Femur (tissue), 1 donor: ENCODE measurements at regions not wholly inside any gene's neighbourhood (a gene's known extent, or its start where the extent isn't known, plus 50 kb on each side); places are given as distances from the start of the nearest gene placed in this dataset.

Experiments
- DNase-seq: peaks from one replicate; pipeline ENCODE4 v3.0.0-alpha.2; 2017

- no peak for DNase-seq
Measured at GRCh38 chr21:25115021-25115420, 492.3 kb downstream of the MRPL39 start.

DNA sequence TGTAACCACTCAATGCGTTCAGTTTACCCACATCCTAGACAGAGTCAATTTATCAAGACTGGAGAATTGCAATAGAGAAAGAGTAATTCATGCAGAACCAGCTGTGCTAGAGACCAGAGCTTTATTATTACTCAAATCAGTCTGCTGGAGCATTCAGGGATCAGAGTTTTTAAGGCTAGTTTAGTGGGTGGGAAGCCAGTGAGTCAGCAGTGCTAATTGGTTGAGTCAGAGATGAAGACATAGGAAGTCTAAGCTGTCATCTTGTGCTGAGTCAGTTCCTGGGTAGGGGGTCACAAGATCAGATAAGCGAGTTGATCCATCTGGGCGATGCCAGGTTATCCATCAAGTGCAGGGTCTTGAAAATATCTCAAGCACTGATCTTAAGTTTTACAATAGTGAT, 499.6 kb downstream of the MRPL39 start:
- no peak for DNase-seq

DNA sequence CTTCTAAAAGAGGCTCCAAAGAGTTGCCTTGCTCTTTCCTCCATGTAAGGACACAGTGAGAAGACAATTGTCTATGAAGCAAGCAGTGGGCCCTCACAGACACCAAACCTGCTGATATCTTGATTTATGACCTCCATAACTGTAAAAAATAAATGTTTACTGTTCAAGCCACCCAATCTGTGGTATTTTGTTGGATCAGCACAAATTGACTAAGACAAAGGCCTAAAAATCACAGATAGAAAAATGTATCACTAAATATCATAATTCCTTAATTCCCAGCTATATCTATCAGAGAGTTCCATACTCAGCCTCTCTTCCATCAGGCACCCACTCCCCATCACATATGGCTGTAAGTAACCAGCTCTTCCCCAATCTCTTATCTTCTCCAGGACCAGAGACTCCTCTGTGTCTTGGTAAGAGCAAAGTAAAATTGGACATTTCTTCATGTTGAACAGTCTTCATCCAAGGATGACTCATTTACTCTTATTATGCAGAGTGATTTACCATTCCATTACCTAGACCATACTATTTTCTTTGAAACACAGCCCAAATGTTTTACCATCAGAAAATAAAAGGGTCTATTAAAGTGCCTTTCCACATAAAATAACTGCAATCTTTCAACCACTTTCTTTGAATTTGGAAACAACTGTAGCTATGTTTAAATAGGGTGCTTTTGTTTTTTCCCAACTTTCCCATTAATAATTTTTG, 503.6 kb downstream of the MRPL39 start:
- no peak for DNase-seq

DNA sequence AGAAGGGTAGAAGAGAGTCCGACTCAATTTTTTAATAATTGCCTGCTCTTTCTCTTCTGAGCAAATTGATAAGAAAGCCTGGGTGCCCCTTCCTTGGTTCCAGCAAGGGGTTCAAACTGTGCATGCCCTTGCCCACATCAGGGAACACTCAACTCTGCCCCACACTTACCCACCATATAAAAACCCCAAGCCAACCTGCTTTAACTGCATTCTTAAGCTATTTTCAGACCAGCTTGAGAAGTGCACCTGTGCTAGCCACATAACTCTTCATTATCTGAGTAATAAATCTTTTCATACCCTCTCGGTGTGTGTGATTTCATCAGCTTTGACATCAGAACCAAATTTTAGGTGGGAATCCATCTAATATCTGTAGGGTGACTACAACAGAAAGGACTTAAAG, 509.6 kb downstream of the MRPL39 start:
- no peak for DNase-seq

- no peak for DNase-seq
Measured at GRCh38 chr21:25094695-25095094, 512.6 kb downstream of the MRPL39 start.

DNA sequence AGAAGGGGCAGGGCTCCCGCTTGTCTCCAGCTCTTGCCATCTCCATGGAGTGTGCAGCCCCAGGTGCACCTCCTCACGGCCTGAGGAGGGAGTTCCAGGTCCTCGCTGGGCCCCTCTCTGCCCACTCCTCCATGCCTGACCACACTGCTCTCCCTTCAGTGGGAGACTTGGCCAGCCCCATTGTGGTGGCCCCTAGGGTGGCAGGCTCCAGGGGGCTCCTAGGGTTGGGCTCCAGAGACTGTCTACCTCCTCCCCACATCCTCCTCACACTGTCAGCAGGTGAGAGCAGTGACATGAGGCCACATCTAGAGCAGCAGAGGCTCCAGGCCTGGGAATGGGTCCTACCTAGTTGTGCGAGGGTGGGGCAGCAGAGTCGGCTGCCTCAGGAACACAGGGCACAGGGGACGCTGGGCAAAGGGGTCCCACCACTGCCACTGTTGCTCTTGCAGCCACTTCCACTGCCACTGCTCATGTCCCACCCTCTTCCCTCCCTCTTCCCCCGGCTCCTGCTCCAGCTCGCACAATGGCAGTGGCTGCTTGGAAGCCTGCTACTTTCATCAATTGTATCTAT, 514.8 kb downstream of the MRPL39 start:
- DNase-seq: no peak

- no peak for DNase-seq
Measured at GRCh38 chr21:25081096-25081495, 526.2 kb downstream of the MRPL39 start.

GRCh38 chr21:25080661-25081060, 526.6 kb downstream of the MRPL39 start:
- DNase-seq: no peak

- peak; percentile 30 for DNase-seq
Measured at GRCh38 chr21:25080141-25080540, 527.1 kb downstream of the MRPL39 start.

GRCh38 chr21:25079053-25079452, 528.2 kb downstream of the MRPL39 start:
- no peak for DNase-seq

GRCh38 chr21:25062061-25062460, 545.2 kb downstream of the MRPL39 start:
- DNase-seq: no peak

DNA sequence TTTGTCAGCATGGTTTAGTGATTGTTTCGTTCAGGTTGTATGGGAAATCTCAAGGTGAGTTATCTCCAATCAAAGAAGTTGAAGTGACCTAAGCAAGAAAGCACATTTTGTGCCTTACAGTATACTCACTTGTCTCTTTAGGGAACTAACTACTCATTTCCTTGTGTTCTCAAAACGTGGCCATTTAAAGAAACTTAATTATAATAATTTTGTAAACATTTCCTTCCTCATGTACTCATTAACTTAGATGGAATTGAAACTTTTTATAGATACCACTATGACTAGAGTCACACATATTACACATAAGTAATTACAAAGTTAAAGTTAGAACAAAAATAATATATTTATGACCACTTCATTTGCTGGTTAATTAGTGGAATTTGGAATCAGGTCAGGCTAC, 552.6 kb downstream of the MRPL39 start:
- no peak for DNase-seq

GRCh38 chr21:25039461-25040380, 567.6 kb downstream of the MRPL39 start:
- no peak for DNase-seq

- no peak for DNase-seq
Measured at GRCh38 chr21:25036775-25037174, 570.5 kb downstream of the MRPL39 start.

DNA sequence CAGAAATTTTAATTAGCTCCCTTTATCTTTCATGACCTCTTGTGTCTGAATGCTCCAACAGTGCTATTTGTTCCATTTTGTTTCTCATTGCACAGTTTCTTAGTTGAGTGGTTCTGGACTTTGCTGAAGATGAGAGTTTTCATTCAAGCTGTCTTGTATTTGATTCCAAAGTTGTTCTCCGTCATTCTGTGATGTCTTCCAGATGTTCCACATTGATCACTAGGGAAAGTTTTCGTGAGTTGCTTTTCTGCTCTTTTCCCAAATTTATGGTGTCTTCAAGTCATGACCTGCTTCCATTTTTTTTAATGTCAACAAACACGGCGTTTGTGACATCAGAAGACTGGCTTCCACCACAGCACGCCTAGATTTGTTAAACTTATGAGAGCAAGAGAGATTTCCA, 575.5 kb downstream of the MRPL39 start:
- no peak for DNase-seq

GRCh38 chr21:25029580-25029979, 577.7 kb downstream of the MRPL39 start:
- DNase-seq: no peak

GRCh38 chr21:25025596-25025995, 581.7 kb downstream of the MRPL39 start:
- DNase-seq: no peak

- no peak for DNase-seq
Measured at GRCh38 chr21:25024639-25025038, 582.6 kb downstream of the MRPL39 start.

DNA sequence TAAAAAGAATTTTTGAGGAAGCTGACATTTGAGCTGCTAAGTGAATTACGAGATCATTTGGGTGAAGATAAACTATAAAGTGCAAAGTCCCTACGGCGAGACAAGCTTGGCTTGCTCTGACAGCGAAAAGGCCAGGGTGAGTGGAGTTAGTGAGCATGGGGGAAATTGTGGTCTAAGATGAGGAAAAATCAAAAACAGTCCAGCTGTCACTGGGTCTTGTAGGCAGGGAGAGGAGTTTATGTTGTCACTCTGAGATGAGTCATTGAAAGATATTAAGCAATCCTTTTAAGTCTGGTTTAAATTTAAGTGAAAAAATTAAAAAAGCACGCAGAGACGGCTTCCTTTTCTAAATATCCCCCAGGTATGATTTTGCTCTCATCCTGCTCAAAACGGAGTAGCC, 601.9 kb downstream of the MRPL39 start:
- no peak for DNase-seq

GRCh38 chr21:25002676-25003075, 604.6 kb downstream of the MRPL39 start:
- DNase-seq: no peak

DNA sequence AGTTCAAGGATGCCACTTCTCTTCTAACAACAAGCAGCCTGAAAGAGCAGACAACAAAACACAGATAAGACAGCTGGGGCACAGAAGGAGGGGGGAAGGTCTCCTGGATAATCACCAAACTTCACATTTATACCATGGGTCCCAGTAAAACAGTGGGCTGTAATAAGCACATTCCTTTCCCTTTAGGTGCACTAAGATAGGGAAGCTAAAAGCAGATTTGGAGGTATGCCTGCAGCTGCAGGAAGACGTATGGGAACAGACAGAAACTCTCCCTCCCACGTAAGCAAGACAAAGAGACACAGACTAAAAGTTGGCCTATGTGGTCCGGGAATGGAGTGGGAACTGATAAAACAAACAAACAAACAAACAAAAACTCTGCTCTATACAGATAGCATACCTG, 612.1 kb downstream of the MRPL39 start:
- no peak for DNase-seq

DNA sequence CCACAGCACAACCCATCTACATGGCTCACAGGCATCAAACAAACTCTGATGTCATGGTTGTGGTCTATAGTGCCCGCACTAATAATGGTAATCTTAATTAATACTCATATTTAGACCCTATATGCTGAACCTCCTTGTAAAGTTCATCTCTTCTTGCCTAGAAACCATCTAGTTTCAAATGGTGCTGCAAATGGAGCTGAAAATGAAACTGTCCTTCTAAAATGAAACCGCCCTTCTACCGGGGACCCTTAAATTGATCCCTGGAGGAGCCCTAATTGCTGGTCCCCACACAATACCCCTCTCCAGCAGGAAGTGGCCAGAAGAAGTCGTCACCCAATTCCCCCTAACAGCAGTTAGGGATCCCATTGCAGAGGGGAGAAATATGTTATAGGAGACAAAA, 612.6 kb downstream of the MRPL39 start:
- DNase-seq: no peak

DNA sequence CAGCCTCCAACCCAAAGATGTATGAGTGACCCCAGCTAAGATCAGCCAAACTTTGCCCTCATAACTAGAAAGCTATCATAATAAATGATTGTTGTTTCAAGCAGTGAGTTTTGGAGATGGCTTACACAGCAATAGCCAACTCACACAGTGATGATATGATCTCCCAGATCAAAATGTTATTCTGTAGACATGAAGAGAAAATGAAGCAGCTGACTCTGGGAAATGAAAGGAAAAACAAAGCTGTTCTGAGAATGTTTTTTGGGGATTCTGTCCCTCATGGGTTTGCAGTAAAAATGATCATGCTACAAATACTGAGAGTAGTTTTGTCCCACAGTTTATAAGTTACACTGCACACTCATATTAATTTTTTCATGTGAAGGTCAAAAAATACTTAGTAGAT, 617.8 kb downstream of the MRPL39 start:
- no peak for DNase-seq

DNA sequence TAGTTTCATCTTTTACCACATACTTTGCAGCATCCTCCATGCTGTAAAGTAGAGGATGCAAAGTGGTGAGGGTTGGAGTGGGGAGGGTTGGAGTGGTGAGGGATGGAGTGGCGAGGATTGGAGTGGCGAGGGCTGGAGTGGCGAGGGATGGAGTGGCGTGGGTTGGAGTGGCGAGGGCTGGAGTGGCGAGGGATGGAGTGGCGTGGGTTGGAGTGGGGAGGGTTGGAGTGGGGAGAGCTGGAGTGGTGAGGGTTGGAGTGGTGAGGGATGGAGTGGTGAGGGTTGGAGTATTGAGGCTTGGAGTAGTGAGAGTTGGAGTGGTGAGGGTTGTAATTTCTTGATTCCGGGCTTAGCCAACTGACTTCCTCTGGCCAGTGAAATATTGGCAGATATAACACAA, 618.3 kb downstream of the MRPL39 start:
- no peak for DNase-seq
